C4-2B (cell line): ENCODE measurements at regions not wholly inside any gene's neighbourhood (a gene's known extent, or its start where the extent isn't known, plus 50 kb on each side); places are given as distances from the start of the nearest gene placed in this dataset.

Source experiments
- CTCF ChIP-seq: fragments of 450-650 bp; conservative IDR thresholded peaks from 2 replicates; pipeline ENCODE4 v1.5.1; 2017; ENCODE audit warnings: mild to moderate bottlenecking
- ZFX ChIP-seq: fragments of 450-650 bp; IDR thresholded peaks from 2 replicates; pipeline ENCODE4 v1.6.1; 2017

- TF ChIP-seq CTCF = no peak
- TF ChIP-seq ZFX = no peak
Measured at GRCh38 chr2:2765176-2765800, 434.2 kb upstream of the MYT1L start.
